ENCODE measurements at regions not wholly inside any gene's neighbourhood (a gene's known extent, or its start where the extent isn't known, plus 50 kb on each side); places are given as distances from the start of the nearest gene placed in this dataset.

DNA sequence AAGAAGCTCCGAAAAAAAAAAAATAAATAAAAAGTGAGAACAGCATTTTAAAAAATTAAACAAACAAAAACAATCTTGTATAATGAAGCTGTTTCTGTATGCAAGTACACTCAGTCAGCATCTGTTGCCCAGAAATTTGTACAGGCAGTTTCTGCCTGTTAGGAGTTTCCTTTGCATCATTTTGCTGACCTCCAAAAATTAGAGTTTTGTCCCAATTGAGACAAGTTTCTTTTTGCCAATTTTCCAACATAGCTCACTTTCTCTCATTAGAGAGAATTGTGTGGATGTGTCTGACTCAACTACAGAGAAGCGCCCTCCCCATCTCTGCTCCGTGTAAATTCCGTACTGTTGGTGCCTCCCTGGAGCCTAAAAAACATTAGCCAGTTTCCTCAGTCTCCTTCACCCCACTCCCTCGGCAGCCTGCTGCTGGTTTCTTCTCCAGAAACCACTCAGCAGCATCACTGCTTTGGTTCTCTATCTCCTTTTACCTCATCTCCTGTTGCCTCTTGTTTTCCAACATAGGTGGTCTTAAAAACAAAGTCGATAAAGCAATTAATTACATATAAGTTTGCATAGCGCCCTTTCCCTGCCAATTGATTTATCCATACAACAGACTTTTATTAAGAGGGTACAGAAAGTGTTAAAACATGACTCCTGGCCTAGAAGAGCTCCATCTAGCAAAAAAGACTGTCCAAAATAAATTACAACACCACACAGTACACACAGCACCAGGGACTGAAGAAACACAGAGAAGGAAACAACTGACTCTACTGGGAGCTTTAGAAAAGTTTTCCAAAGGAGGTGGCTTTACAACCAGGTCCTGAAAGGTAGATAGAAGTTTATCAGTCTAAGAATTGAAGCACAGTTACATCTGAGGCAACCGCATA lies 286.7 kb downstream of the SHOX2 start:
- TF ChIP-seq POLR2A (IDR thresholded peaks at IDR 0.05; ENCODE audit: control extremely low read depth in 1 of 2, low read depth in 2 of 2, low read length in 2 of 2) (no peak), CTCF (IDR thresholded peaks at IDR 0.05; ENCODE audit: control extremely low read depth in 1 of 3, insufficient read depth in 1 of 3, low read depth in 1 of 3, low read length in 3 of 3) (no peak), SP2 (IDR thresholded peaks at IDR 0.05; ENCODE audit: low read length) (no peak), CEBPB (IDR thresholded peaks at IDR 0.05; ENCODE audit: low read depth, low read length) (no peak), NANOG (IDR thresholded peaks at IDR 0.05; ENCODE audit: insufficient read depth, low read depth, low read length, poor library complexity, severe bottlenecking) (no peak), ZNF274 (IDR thresholded peaks at IDR 0.05; ENCODE audit: borderline replicate concordance, extremely low read depth, low read length) (no peak), EZH2 (IDR thresholded peaks at IDR 0.05; ENCODE audit: low read depth, low read length, severe bottlenecking) (no peak)
